SU-DHL-6 (cell line): ENCODE measurements at regions not wholly inside any gene's neighbourhood (a gene's known extent, or its start where the extent isn't known, plus 50 kb on each side); places are given as distances from the start of the nearest gene placed in this dataset.

Experiments
- H2AFZ ChIP-seq: fragments of 200-600 bp; sonication (generic); 2 replicates; pipeline ENCODE4 v1.6.1; 2014; ENCODE audit warnings: low read depth, mild to moderate bottlenecking, moderate library complexity, mixed read lengths, antibody characterized with exemption, low read length; ENCODE audit not compliant: severe bottlenecking
- H3F3A ChIP-seq: fragments of 200-600 bp; shearing (Covaris generic); 2 replicates; pipeline ENCODE4 v1.6.0; 2016; ENCODE audit warnings: antibody characterized with exemption, mild to moderate bottlenecking; ENCODE audit not compliant: insufficient read depth
- H3K27ac ChIP-seq: fragments of 200-600 bp; sonication (generic); 2 replicates; pipeline ENCODE4 v1.5.1; 2016; ENCODE audit warnings: low read depth, mild to moderate bottlenecking, low read length, moderate library complexity, mixed read lengths
- H3K27me3 ChIP-seq: fragments of 200-600 bp; sonication (generic), shearing (Covaris generic); 2 replicates; pipeline ENCODE4 v1.6.0; 2014; ENCODE audit warnings: mild to moderate bottlenecking, low read length
- H3K36me3 ChIP-seq: fragments of 200-600 bp; sonication (generic); 2 replicates; pipeline ENCODE4 v1.6.1; 2014; ENCODE audit warnings: mild to moderate bottlenecking, low read length, mixed read lengths
- H3K4me2 ChIP-seq: fragments of 300-600, 200-600 bp; shearing (Covaris generic), sonication (generic); 2 replicates; pipeline ENCODE4 v1.6.0; 2014; ENCODE audit warnings: low read length, low read depth, mild to moderate bottlenecking; ENCODE audit not compliant: poor library complexity, severe bottlenecking
- H3K4me3 ChIP-seq: fragments of 200-600 bp; sonication (generic); 2 replicates; pipeline ENCODE4 v1.5.1; 2014; ENCODE audit warnings: antibody characterized with exemption, low read length, mild to moderate bottlenecking, mixed read lengths; ENCODE audit not compliant: insufficient read depth, poor library complexity, severe bottlenecking
- H3K79me2 ChIP-seq: fragments of 200-600 bp; sonication (generic); 2 replicates; pipeline ENCODE4 v1.6.1; 2014; ENCODE audit warnings: mild to moderate bottlenecking, low read length, moderate library complexity; ENCODE audit not compliant: insufficient read depth
- H3K9ac ChIP-seq: fragments of 200-600 bp; sonication (generic); 2 replicates; pipeline ENCODE4 v1.7.0; 2014; ENCODE audit warnings: mild to moderate bottlenecking, low read length
- H3K9me2 ChIP-seq: fragments of 200-600 bp; sonication (generic); replicated peaks from 2 replicates; pipeline ENCODE4 v1.6.1; 2014; ENCODE audit warnings: low read length; ENCODE audit not compliant: insufficient read depth
- H3K9me3 ChIP-seq: fragments of 200-600 bp; sonication (generic); 2 replicates; pipeline ENCODE4 v1.6.1; 2014; ENCODE audit warnings: low read length, mixed read lengths; ENCODE audit not compliant: insufficient read depth
- H4K20me1 ChIP-seq: fragments of 200-600 bp; sonication (generic); 2 replicates; pipeline ENCODE4 v1.6.1; 2014; ENCODE audit warnings: low read depth, mild to moderate bottlenecking, antibody characterized with exemption, low read length, moderate library complexity, mixed read lengths
- CTCF ChIP-seq: fragments of 200-600 bp; sonication (generic); IDR thresholded peaks from one replicate; pipeline ENCODE4 v1.5.1; 2017; ENCODE audit warnings: antibody characterized with exemption, mild to moderate bottlenecking, low read length, moderate library complexity; ENCODE audit not compliant: insufficient read depth, poor library complexity, severe bottlenecking
- EZH2phosphoT487 ChIP-seq: fragments of 200-600 bp; sonication (generic), shearing (Covaris generic); conservative IDR thresholded peaks from 2 replicates; pipeline ENCODE4 v1.6.1; 2018; ENCODE audit warnings: mild to moderate bottlenecking, antibody characterized with exemption, low read length, moderate library complexity, mixed read lengths

GRCh38 chr2:240238201-240238600 is 97.7 kb upstream of the OTOS start:
- no peak overlapping the region for H3K4me3 ChIP-seq
- no peaks in the 10 kb centered on the region for H3K79me2 ChIP-seq
- no peaks in the 10 kb centered on the region for H3K9me2 ChIP-seq
- H3K27me3 ChIP-seq: no peaks in the 10 kb centered on the region
- no peaks in the 10 kb centered on the region for H3K9me3 ChIP-seq
- no peak overlapping the region for H2AFZ ChIP-seq
- no peaks in the 10 kb centered on the region for H3K36me3 ChIP-seq
- no peak overlapping the region for H3K9ac ChIP-seq
- TF ChIP-seq EZH2phosphoT487 (no peak), CTCF (no peak)
- no peaks in the 10 kb centered on the region for H3F3A ChIP-seq
- H3K4me2 ChIP-seq: no peak overlapping the region
- H3K27ac ChIP-seq: no peak overlapping the region
- H4K20me1 ChIP-seq: no peaks in the 10 kb centered on the region

- Histone ChIP-seq H3K4me3 (no peak overlapping the region), H2AFZ (no peak overlapping the region), H3F3A (no peaks in the 10 kb centered on the region), H3K9me2 (no peaks in the 10 kb centered on the region), H3K36me3 (no peaks in the 10 kb centered on the region), H3K27me3 (no peaks in the 10 kb centered on the region), H3K27ac (no peak overlapping the region), H3K9me3 (no peaks in the 10 kb centered on the region), H3K9ac (no peak overlapping the region), H3K79me2 (no peaks in the 10 kb centered on the region), H4K20me1 (no peaks in the 10 kb centered on the region), H3K4me2 (no peak overlapping the region)
- TF ChIP-seq EZH2phosphoT487 (no peak), CTCF (no peak)
Measured at GRCh38 chr2:240238786-240239185, 98.3 kb upstream of the OTOS start.

- no peaks in the 10 kb centered on the region for H3K27me3 ChIP-seq
- no peaks in the 10 kb centered on the region for H3K36me3 ChIP-seq
- H2AFZ ChIP-seq: no peak overlapping the region
- H4K20me1 ChIP-seq: no peaks in the 10 kb centered on the region
- H3K4me2 ChIP-seq: no peak overlapping the region
- H3K4me3 ChIP-seq: no peak overlapping the region
- no peak overlapping the region for H3K9ac ChIP-seq
- no peaks in the 10 kb centered on the region for H3K9me2 ChIP-seq
- no peaks in the 10 kb centered on the region for H3K9me3 ChIP-seq
- H3F3A ChIP-seq: no peaks in the 10 kb centered on the region
- H3K79me2 ChIP-seq: no peaks in the 10 kb centered on the region
- TF ChIP-seq CTCF: no peak
- no peak for TF ChIP-seq EZH2phosphoT487
- no peak overlapping the region for H3K27ac ChIP-seq
Measured at GRCh38 chr2:240239325-240239724, 98.9 kb upstream of the OTOS start.
